Fibroblast of skin of right quadriceps (primary cell): ENCODE measurements at regions not wholly inside any gene's neighbourhood (a gene's known extent, or its start where the extent isn't known, plus 50 kb on each side); places are given as distances from the start of the nearest gene placed in this dataset.

Experiments used
- DNase-seq: peaks from one replicate; pipeline ENCODE4 v3.0.0-alpha.2; 2013

GRCh38 chr22:34055525-34056200 is 135.4 kb upstream of the LARGE1 start:
- DNase-seq = no peak

- no peak for DNase-seq
These were observed 137.4 kb upstream of the LARGE1 start for GRCh38 chr22:34057726-34058125.

- no peak for DNase-seq
These were observed 144.4 kb upstream of the LARGE1 start for GRCh38 chr22:34064696-34065095.

GRCh38 chr22:34067031-34067430 is 146.8 kb upstream of the LARGE1 start:
- no peak for DNase-seq

- DNase-seq = no peak
These were observed 147.7 kb upstream of the LARGE1 start for GRCh38 chr22:34068001-34068400.

GRCh38 chr22:34070051-34070450 is 149.8 kb upstream of the LARGE1 start:
- no peak for DNase-seq

- no peak for DNase-seq
These were observed 150.3 kb upstream of the LARGE1 start for GRCh38 chr22:34070531-34070930.

- DNase-seq = no peak
These were observed 152.3 kb upstream of the LARGE1 start for GRCh38 chr22:34072585-34072984.

GRCh38 chr22:34080433-34080832 is 160.2 kb upstream of the LARGE1 start:
- no peak for DNase-seq

- no peak for DNase-seq
These were observed 176.5 kb upstream of the LARGE1 start for GRCh38 chr22:34096770-34097169.

GRCh38 chr22:34099278-34099677 is 179.0 kb upstream of the LARGE1 start:
- no peak for DNase-seq

- no peak for DNase-seq
These were observed 182.4 kb upstream of the LARGE1 start for GRCh38 chr22:34102633-34103032.

- no peak for DNase-seq
These were observed 185.3 kb upstream of the LARGE1 start for GRCh38 chr22:34105461-34106062.

GRCh38 chr22:34108168-34108567 is 187.9 kb upstream of the LARGE1 start:
- DNase-seq = no peak

GRCh38 chr22:34111210-34111824 is 191.0 kb upstream of the LARGE1 start:
- DNase-seq = peak; percentile 3

- DNase-seq = no peak
These were observed 193.1 kb upstream of the LARGE1 start for GRCh38 chr22:34113381-34113780.

GRCh38 chr22:34114406-34114805 is 194.1 kb upstream of the LARGE1 start:
- DNase-seq = no peak

GRCh38 chr22:34115722-34116121 is 195.4 kb upstream of the LARGE1 start:
- no peak for DNase-seq

- no peak for DNase-seq
These were observed 195.8 kb upstream of the LARGE1 start for GRCh38 chr22:34116126-34116525.

GRCh38 chr22:34122042-34122441 is 201.8 kb upstream of the LARGE1 start:
- DNase-seq = no peak

- DNase-seq = no peak
These were observed 209.6 kb upstream of the LARGE1 start for GRCh38 chr22:34129691-34130486.

GRCh38 chr22:34135749-34136148 is 215.5 kb upstream of the LARGE1 start:
- no peak for DNase-seq

GRCh38 chr22:34150023-34150422 is 229.7 kb upstream of the LARGE1 start:
- no peak for DNase-seq

- no peak for DNase-seq
These were observed 239.2 kb upstream of the LARGE1 start for GRCh38 chr22:34159491-34159890.
